GM23338 (cell line): ENCODE measurements at regions not wholly inside any gene's neighbourhood (a gene's known extent, or its start where the extent isn't known, plus 50 kb on each side); places are given as distances from the start of the nearest gene placed in this dataset.

ENCODE experiments used
- ATAC-seq: fragments of 200-7000 bp; cut with Tn5 transposase; 3 replicates; pipeline ENCODE4 v1.9.1; 2020
- DNase-seq: peaks from one replicate; pipeline ENCODE4 v3.0.0-alpha.2; 2015; ENCODE audit warnings: low spot score
- H2AFZ ChIP-seq: fragments of 200-600 bp; sonication (generic); 2 replicates; pipeline ENCODE4 v1.8.0; 2016; ENCODE audit warnings: antibody characterized with exemption, mild to moderate bottlenecking, moderate library complexity
- H3F3A ChIP-seq: fragments of 200-600 bp; sonication (generic); replicated peaks from 2 replicates; pipeline ENCODE4 v1.8.0; 2017; ENCODE audit warnings: antibody characterized with exemption, mixed run types, low read depth
- H3K27ac ChIP-seq: fragments of 200-600 bp; sonication (generic); 2 replicates; pipeline ENCODE4 v1.6.1; 2016; ENCODE audit warnings: low read depth
- H3K27me3 ChIP-seq: fragments of 200-600 bp; sonication (generic); 2 replicates; pipeline ENCODE4 v1.8.0; 2016; ENCODE audit warnings: mild to moderate bottlenecking, mixed run types, moderate library complexity; ENCODE audit not compliant: insufficient read depth
- H3K36me3 ChIP-seq: fragments of 200-600 bp; sonication (generic); 2 replicates; pipeline ENCODE4 v1.8.0; 2016; ENCODE audit warnings: mild to moderate bottlenecking; ENCODE audit not compliant: insufficient read depth
- H3K4me1 ChIP-seq: fragments of 200-600 bp; sonication (generic); 2 replicates; pipeline ENCODE4 v1.8.0; 2016; ENCODE audit warnings: mild to moderate bottlenecking, moderate library complexity; ENCODE audit not compliant: insufficient read depth
- H3K4me2 ChIP-seq: fragments of 200-600 bp; sonication (generic); 2 replicates; pipeline ENCODE4 v1.7.1; 2017; ENCODE audit warnings: mixed run types
- H3K4me3 ChIP-seq: fragments of 200-600 bp; sonication (generic); 2 replicates; pipeline ENCODE4 v1.6.1; 2016; ENCODE audit warnings: mixed run types
- H3K79me2 ChIP-seq: fragments of 200-600 bp; sonication (generic); replicated peaks from 2 replicates; pipeline ENCODE4 v1.8.0; 2017; ENCODE audit warnings: mild to moderate bottlenecking; ENCODE audit not compliant: insufficient read depth
- H3K9me2 ChIP-seq: fragments of 200-600 bp; sonication (generic); 2 replicates; pipeline ENCODE4 v1.8.0; 2017; ENCODE audit not compliant: insufficient read depth
- H4K20me1 ChIP-seq: fragments of 200-600 bp; sonication (generic); replicated peaks from 2 replicates; pipeline ENCODE4 v1.8.0; 2017; ENCODE audit warnings: mild to moderate bottlenecking; ENCODE audit not compliant: insufficient read depth
- H3K27ac Mint-ChIP-seq: 2 replicates; pipeline ENCODE4 v1.8.0; 2020; ENCODE audit warnings: inconsistent platforms, mild to moderate bottlenecking, moderate library complexity, mixed read lengths
- H3K27me3 Mint-ChIP-seq: 3 replicates; pipeline ENCODE4 v1.8.0; 2022; ENCODE audit warnings: low read depth, mild to moderate bottlenecking, moderate library complexity, mixed read lengths, inconsistent platforms; ENCODE audit not compliant: insufficient read depth, poor library complexity
- H3K36me3 Mint-ChIP-seq: 3 replicates; pipeline ENCODE4 v1.8.0; 2021; ENCODE audit warnings: low read depth, mild to moderate bottlenecking, inconsistent platforms, moderate library complexity, mixed read lengths
- H3K4me1 Mint-ChIP-seq: 3 replicates; pipeline ENCODE4 v1.8.0; 2020; ENCODE audit warnings: mild to moderate bottlenecking, inconsistent platforms, mixed read lengths
- H3K4me3 Mint-ChIP-seq: 3 replicates; pipeline ENCODE4 v1.8.0; 2021; ENCODE audit warnings: moderate library complexity, mild to moderate bottlenecking, inconsistent platforms, mixed read lengths
- H3K9me3 Mint-ChIP-seq: 3 replicates; pipeline ENCODE4 v1.8.0; 2020; ENCODE audit warnings: moderate library complexity, mild to moderate bottlenecking, inconsistent platforms, mixed read lengths
- CREB1 ChIP-seq: fragments of 250-450 bp; sonication (Bioruptor Pico); IDR thresholded peaks from 2 replicates; pipeline ENCODE4 v1.5.0; 2020; ENCODE audit warnings: low read depth, mild to moderate bottlenecking, moderate library complexity
- CTCF ChIP-seq, 2 experiments: fragments of 200-600 bp in 1 of 2; sonication (generic) in 1 of 2; conservative IDR thresholded peaks; 2 replicates each; pipeline versions ENCODE4 v1.5.1 to v1.6.1; 2016 to 2017; ENCODE audit warnings: antibody characterized with exemption in 2 of 2, low read depth in 2 of 2, mild to moderate bottlenecking in 2 of 2, moderate library complexity in 1 of 2
- ETS1 ChIP-seq: IDR thresholded peaks from 2 replicates; pipeline ENCODE4 v1.6.1; 2016; ENCODE audit warnings: antibody characterized with exemption
- EZH2 ChIP-seq: fragments of 200-600 bp; sonication (generic); IDR thresholded peaks from one replicate; pipeline ENCODE4 v1.8.0; 2017; ENCODE audit warnings: antibody characterized with exemption, mild to moderate bottlenecking, low read depth; ENCODE audit not compliant: unreplicated experiment
- EZH2phosphoT487 ChIP-seq: fragments of 200-600 bp; sonication (generic); IDR thresholded peaks from one replicate; pipeline ENCODE4 v1.8.1; 2018; ENCODE audit warnings: antibody characterized with exemption; ENCODE audit not compliant: unreplicated experiment
- JUNB ChIP-seq: IDR thresholded peaks from one replicate; pipeline ENCODE4 v1.6.1; 2016; ENCODE audit warnings: antibody characterized with exemption; ENCODE audit not compliant: unreplicated experiment
- NANOG ChIP-seq: IDR thresholded peaks from 2 replicates; pipeline ENCODE4 v1.6.1; 2016; ENCODE audit warnings: antibody characterized with exemption, borderline replicate concordance
- POLR2AphosphoS5 ChIP-seq: IDR thresholded peaks from 2 replicates; pipeline ENCODE4 v1.6.1; 2016; ENCODE audit warnings: antibody characterized with exemption, low read depth
- REST ChIP-seq: IDR thresholded peaks from one replicate; pipeline ENCODE4 v1.6.1; 2018; ENCODE audit warnings: antibody characterized with exemption; ENCODE audit not compliant: unreplicated experiment
- STAT1 ChIP-seq: IDR thresholded peaks from one replicate; pipeline ENCODE4 v1.6.1; 2016; ENCODE audit warnings: antibody characterized with exemption; ENCODE audit not compliant: unreplicated experiment
- ZNF114 ChIP-seq: fragments of 250-450 bp; sonication (Bioruptor Pico); IDR thresholded peaks from 2 replicates; pipeline ENCODE4 v1.5.0; 2020; ENCODE audit warnings: mild to moderate bottlenecking, moderate library complexity
- ZNF331 ChIP-seq: fragments of 250-450 bp; sonication (Bioruptor Pico); IDR thresholded peaks from 2 replicates; pipeline ENCODE4 v1.5.0; 2020; ENCODE audit warnings: low read depth, mild to moderate bottlenecking, moderate library complexity
- ZNF462 ChIP-seq: fragments of 250-450 bp; sonication (Bioruptor Pico); IDR thresholded peaks from 2 replicates; pipeline ENCODE4 v1.5.0; 2020; ENCODE audit warnings: mild to moderate bottlenecking, moderate library complexity

- H3K4me1 Mint-ChIP-seq: no peaks in the 10 kb centered on the region
- H2AFZ ChIP-seq: no peak overlapping the region
- no peaks in the 10 kb centered on the region for H3F3A ChIP-seq
- ATAC-seq (no peak), DNase-seq (no peak)
- 0 out of 2 replicates have a peak, but pooled peaks cover 8% of the 10 kb centered on the region for H3K9me2 ChIP-seq
- H3K79me2 ChIP-seq: no peaks in the 10 kb centered on the region
- H3K27ac Mint-ChIP-seq: no peak overlapping the region
- H3K4me3 Mint-ChIP-seq: no peak overlapping the region
- no peak for TF ChIP-seq POLR2AphosphoS5
- TF ChIP-seq ZNF462 (CRISPR knock-in tag): no peak
- TF ChIP-seq CREB1: no peak
- no peak for TF ChIP-seq CTCF (conservative IDR thresholded peaks at IDR 0.05; ENCODE audit: low read depth in 2 of 2)
- TF ChIP-seq ZNF331: no peak
- no peak for TF ChIP-seq JUNB
- no peak for TF ChIP-seq REST
- TF ChIP-seq ZNF114: no peak
- no peak for TF ChIP-seq EZH2phosphoT487
- no peak for TF ChIP-seq NANOG
- no peak for TF ChIP-seq EZH2
- TF ChIP-seq STAT1: no peak
- no peak for TF ChIP-seq ETS1
- H3K27me3 Mint-ChIP-seq: peaks cover 2% of the 10 kb centered on the region
- no peaks in the 10 kb centered on the region for H3K4me1 ChIP-seq
- H3K9me3 Mint-ChIP-seq: no peaks in the 10 kb centered on the region
- H3K36me3 ChIP-seq: no peaks in the 10 kb centered on the region
- H3K4me3 ChIP-seq: no peak overlapping the region
- no peak overlapping the region for H3K4me2 ChIP-seq
- no peaks in the 10 kb centered on the region for H4K20me1 ChIP-seq
- H3K27ac ChIP-seq: no peak overlapping the region
- no peaks in the 10 kb centered on the region for H3K27me3 ChIP-seq
- H3K36me3 Mint-ChIP-seq: no peaks in the 10 kb centered on the region
Observed at GRCh38 chr10:88127766-88128165, 264.3 kb downstream of the PTEN start.
